ENCODE measurements at regions not wholly inside any gene's neighbourhood (a gene's known extent, or its start where the extent isn't known, plus 50 kb on each side); places are given as distances from the start of the nearest gene placed in this dataset.

- CTCF ChIA-PET: no interaction called here
- H3K4me3 ChIP-seq (ENCODE audit: low read depth, low read length): no peak overlapping the region
- no peak overlapping the region for H3K27ac ChIP-seq (ENCODE audit: extremely low read depth, low read depth, low read length)
- H3K36me3 ChIP-seq (ENCODE audit: control insufficient read depth in 2 of 2, insufficient read depth in 1 of 2, low read length in 2 of 2): no peaks in the 10 kb centered on the region
- POLR2A ChIA-PET: no interaction called here
- no peaks in the 10 kb centered on the region for H3K9me3 ChIP-seq (ENCODE audit: control insufficient read depth, insufficient read depth, low read depth, low read length)
- H3K4me1 ChIP-seq (ENCODE audit: control insufficient read depth, insufficient read depth, low read length): no peaks in the 10 kb centered on the region; the same call in 1 of the 2 replicates
- TF ChIP-seq KLF17 (tag by site-specific recombination; IDR thresholded peaks at IDR 0.05): no peak
- no peak for TF ChIP-seq ZNF664 (tag by site-specific recombination; IDR thresholded peaks at IDR 0.05)
- TF ChIP-seq ZFP37 (tag by site-specific recombination; IDR thresholded peaks at IDR 0.05): no peak
- TF ChIP-seq ZNF830 (tag by site-specific recombination; IDR thresholded peaks at IDR 0.05; ENCODE audit: low read depth): no peak
- TF ChIP-seq SETDB1 (IDR thresholded peaks at IDR 0.05; ENCODE audit: insufficient read length, low read length): no peak
- TF ChIP-seq ZBTB17 (tag by site-specific recombination; IDR thresholded peaks at IDR 0.05): no peak
These were observed 252.5 kb upstream of the NR3C2 start for GRCh38 chr4:148694702-148695101.

- Histone ChIP-seq H3K4me3 (ENCODE audit: low read depth, low read length) (no peak overlapping the region), H3K4me1 (ENCODE audit: control insufficient read depth, insufficient read depth, low read length) (no peaks in the 10 kb centered on the region; the same call in 1 of the 2 replicates), H3K36me3 (ENCODE audit: control insufficient read depth in 2 of 2, insufficient read depth in 1 of 2, low read length in 2 of 2) (no peaks in the 10 kb centered on the region), H3K9me3 (ENCODE audit: control insufficient read depth, insufficient read depth, low read depth, low read length) (no peaks in the 10 kb centered on the region), H3K27ac (ENCODE audit: extremely low read depth, low read depth, low read length) (no peak overlapping the region)
- CTCF ChIA-PET: interaction anchor here (0.6 kb wide), 1 partner anchor 231 kb away, joined by 4 read pairs; no protein-coding TSS in a partner anchor
- TF ChIP-seq ZSCAN30 (tag by site-specific recombination; IDR thresholded peaks at IDR 0.05) (no peak), PBX3 (CRISPR knock-in tag; IDR thresholded peaks at IDR 0.05) (no peak), ZNF350 (tag by site-specific recombination; IDR thresholded peaks at IDR 0.05) (no peak), ZNF488 (tag by site-specific recombination; IDR thresholded peaks at IDR 0.05) (no peak), ZNF624 (tag by site-specific recombination; IDR thresholded peaks at IDR 0.05) (no peak), ZNF596 (tag by site-specific recombination; IDR thresholded peaks at IDR 0.05) (no peak), PRDM6 (tag by site-specific recombination; IDR thresholded peaks at IDR 0.05) (no peak), ZNF248 (tag by site-specific recombination; IDR thresholded peaks at IDR 0.05) (no peak)
- POLR2A ChIA-PET: no interaction called here
These were observed 251.9 kb upstream of the NR3C2 start for GRCh38 chr4:148693913-148694649.

- TF ChIP-seq ZSCAN23 (tag by site-specific recombination; IDR thresholded peaks at IDR 0.05): no peak
- TF ChIP-seq ZNF132 (tag by site-specific recombination; IDR thresholded peaks at IDR 0.05; ENCODE audit: borderline replicate concordance): no peak
- no peak for TF ChIP-seq ZBTB7A (tag by site-specific recombination; IDR thresholded peaks at IDR 0.05; ENCODE audit: low read depth)
- CTCF ChIA-PET: no interaction called here
- POLR2A ChIA-PET: interaction anchor here (0.6 kb wide), 1 partner anchor 756 kb away, joined by 5 read pairs; no protein-coding TSS in a partner anchor
- Histone ChIP-seq H3K9me3 (ENCODE audit: control insufficient read depth, insufficient read depth, low read depth, low read length) (no peaks in the 10 kb centered on the region), H3K27ac (ENCODE audit: extremely low read depth, low read depth, low read length) (no peak overlapping the region), H3K36me3 (ENCODE audit: control insufficient read depth in 2 of 2, insufficient read depth in 1 of 2, low read length in 2 of 2) (no peaks in the 10 kb centered on the region), H3K4me1 (ENCODE audit: control insufficient read depth, insufficient read depth, low read length) (no peaks in the 10 kb centered on the region; the same call in 1 of the 2 replicates), H3K4me3 (ENCODE audit: low read depth, low read length) (no peak overlapping the region)
These were observed 250.0 kb upstream of the NR3C2 start for GRCh38 chr4:148692242-148692641.
